ENCODE measurements at regions not wholly inside any gene's neighbourhood (a gene's known extent, or its start where the extent isn't known, plus 50 kb on each side); places are given as distances from the start of the nearest gene placed in this dataset.

DNA sequence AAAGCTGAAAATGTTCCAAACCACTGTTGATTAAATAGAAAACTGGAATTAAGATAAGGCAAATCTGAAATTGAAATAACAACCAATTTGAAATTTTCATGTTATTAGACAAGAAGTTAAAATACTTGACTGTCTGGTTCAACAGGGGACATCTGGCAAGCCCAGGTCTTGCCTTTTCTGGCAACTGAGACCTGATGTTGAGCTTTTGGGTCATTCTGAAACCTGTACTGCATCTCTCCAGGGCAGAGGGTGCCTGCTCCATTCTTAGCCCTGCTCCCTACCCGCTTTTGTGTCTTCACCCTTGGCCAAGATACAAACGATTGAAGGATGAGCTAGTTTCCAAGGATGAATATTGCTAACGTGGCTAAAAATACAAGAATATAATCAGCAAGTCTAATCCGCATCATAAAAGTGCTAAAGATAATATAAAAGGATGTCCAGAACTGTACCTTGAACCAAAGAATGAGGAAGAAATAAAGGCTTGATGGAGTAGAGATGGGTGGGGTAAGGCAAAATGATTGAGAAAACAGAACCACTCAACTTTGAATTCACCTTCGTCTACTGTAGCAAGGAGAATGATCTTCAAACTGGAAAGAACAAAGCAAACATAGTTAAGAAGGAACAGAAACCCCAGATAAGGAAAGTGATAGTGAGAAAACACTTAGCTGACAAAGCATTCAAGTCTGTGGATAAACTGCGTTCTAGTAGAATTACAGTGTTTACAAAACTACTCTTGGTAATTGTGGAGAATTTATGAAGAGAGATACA lies 109.8 kb upstream of the MAN1A1 start:
- TF ChIP-seq, protein P1, sequence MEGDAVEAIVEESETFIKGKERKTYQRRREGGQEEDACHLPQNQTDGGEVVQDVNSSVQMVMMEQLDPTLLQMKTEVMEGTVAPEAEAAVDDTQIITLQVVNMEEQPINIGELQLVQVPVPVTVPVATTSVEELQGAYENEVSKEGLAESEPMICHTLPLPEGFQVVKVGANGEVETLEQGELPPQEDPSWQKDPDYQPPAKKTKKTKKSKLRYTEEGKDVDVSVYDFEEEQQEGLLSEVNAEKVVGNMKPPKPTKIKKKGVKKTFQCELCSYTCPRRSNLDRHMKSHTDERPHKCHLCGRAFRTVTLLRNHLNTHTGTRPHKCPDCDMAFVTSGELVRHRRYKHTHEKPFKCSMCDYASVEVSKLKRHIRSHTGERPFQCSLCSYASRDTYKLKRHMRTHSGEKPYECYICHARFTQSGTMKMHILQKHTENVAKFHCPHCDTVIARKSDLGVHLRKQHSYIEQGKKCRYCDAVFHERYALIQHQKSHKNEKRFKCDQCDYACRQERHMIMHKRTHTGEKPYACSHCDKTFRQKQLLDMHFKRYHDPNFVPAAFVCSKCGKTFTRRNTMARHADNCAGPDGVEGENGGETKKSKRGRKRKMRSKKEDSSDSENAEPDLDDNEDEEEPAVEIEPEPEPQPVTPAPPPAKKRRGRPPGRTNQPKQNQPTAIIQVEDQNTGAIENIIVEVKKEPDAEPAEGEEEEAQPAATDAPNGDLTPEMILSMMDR (IDR thresholded peaks at IDR 0.05; ENCODE audit: low read depth, low read length) = no peak
- no peak for TF ChIP-seq EZH2phosphoT487 (IDR thresholded peaks at IDR 0.05; ENCODE audit: low read depth)
